ENCODE measurements at regions not wholly inside any gene's neighbourhood (a gene's known extent, or its start where the extent isn't known, plus 50 kb on each side); places are given as distances from the start of the nearest gene placed in this dataset.

GRCh38 chr12:87329076-87329863, 699.9 kb downstream of the C12orf50 start:
- no peak for TF ChIP-seq POLR2AphosphoS5 (IDR thresholded peaks at IDR 0.05; ENCODE audit: low read depth, low read length)
- no peak for TF ChIP-seq POLR2A (IDR thresholded peaks at IDR 0.05; ENCODE audit: low read depth, low read length)

All from GM12891 (cell line).